Cerebellar cortex (tissue), 1 donor: ENCODE measurements at regions not wholly inside any gene's neighbourhood (a gene's known extent, or its start where the extent isn't known, plus 50 kb on each side); places are given as distances from the start of the nearest gene placed in this dataset.
"Not testable (repeated sequence)": the region's sequence is repeated elsewhere in the genome, so short reads cannot be mapped to it uniquely, and the experiment has no call there.

Experiments used
- DNase-seq: peaks from one replicate; pipeline ENCODE4 v3.0.0-alpha.2; 2015; ENCODE audit warnings: low spot score

DNA sequence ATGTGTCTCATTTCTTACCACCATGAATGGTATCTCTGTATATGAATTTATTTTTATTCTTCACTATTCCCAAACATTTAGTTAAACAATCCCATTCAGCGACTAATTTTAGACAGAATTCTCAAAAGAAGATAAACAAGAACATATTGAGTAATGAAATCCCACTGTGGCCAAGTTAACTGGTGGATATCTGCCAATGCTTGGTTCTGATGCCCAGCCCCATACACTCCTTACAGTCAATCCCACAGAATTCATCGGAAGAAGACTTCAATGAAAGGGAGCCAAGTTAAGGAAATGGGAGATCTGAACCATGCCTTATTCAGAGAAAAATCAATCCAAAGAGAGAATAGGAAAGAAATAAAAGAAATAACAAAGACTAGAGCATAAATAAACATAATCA lies 518.0 kb downstream of the XPNPEP1 start:
- no peak for DNase-seq

- no peak for DNase-seq
These were observed 519.8 kb downstream of the XPNPEP1 start for GRCh38 chr10:109403551-109403950.

DNA sequence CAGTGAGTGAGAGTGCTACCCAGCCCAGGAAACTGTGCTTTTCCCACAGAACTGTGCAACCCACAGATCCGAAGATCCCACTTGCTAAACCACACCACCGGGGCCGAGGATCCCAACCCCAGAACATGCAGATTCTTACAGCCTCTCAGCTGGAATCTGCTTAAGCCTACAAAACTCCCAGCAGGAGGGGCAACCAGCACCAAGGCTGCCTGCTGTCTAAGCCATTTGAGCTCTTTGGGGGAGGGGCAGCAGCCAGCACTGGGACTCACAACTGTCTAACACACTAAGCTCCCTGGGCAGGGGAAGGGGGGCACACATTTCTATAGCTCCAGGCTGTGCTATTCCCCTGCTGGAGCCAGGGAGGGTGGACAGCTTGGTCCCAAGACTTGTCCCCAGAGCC lies 529.9 kb downstream of the XPNPEP1 start:
- DNase-seq: no peak

GRCh38 chr10:109386921-109387320 lies 536.4 kb downstream of the XPNPEP1 start:
- no peak for DNase-seq

DNA sequence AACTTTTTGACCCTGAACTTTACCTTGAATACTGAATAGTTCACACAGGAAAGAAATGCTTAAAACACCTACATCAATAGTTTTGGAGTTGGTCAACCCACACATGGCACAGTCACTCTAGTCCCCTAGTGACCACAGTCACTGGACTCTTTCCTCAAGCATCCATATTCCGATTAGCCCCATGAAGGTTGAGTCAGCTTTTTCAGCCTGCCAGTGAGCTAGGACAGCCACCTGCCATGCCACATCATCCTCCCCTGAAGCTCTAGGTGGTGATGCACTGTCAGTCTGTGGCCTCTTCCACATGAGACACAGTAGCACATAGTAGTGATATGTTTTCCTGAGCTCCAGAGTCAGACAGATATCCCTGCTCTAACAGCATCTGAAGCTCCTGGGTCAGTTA lies 537.2 kb downstream of the XPNPEP1 start:
- no peak for DNase-seq

- DNase-seq: no peak
These were observed 544.1 kb downstream of the XPNPEP1 start for GRCh38 chr10:109379186-109379585.

- DNase-seq: no peak
These were observed 549.1 kb downstream of the XPNPEP1 start for GRCh38 chr10:109374215-109374614.

DNA sequence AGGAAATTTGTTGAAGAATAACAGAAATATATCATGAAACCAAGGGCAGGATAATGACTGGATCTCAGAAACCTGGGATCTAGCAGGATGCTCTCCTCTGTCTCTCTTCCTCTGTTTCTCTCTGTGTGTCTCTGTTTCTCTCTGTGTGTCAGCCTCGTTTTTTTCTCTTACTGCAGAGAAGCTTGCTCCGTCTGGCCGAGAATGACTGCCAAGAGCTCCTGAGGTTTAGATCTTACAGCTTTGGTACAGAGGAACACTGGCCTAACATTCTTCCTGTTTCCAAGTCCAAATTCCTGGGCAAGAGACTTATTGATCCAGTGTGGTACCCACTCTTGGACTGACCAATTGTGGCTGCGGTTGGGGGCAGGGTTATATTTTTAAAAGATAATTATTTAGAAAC lies 564.0 kb downstream of the XPNPEP1 start:
- DNase-seq: no peak

GRCh38 chr10:109358325-109358724 lies 565.0 kb downstream of the XPNPEP1 start:
- DNase-seq: no peak

DNA sequence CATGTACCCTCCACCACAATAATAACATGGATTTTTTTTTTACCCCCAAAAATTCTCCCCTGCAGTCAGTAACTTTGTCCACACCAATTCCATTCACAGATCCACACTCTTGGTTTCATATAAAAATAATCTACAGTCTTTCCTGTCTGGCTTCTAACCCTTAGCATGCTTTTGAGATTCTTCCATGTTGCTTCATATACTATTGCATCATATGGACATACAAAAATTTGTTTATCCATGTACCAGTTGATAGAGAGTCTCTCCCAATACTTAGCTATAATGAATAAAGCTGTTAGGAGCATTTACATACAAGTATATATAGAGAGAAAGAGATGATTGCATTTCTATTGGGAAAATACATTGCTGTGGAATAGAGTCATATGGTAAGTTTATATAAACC lies 575.0 kb downstream of the XPNPEP1 start:
- no peak for DNase-seq

GRCh38 chr10:109343293-109343692 lies 580.0 kb downstream of the XPNPEP1 start:
- DNase-seq: no peak

GRCh38 chr10:109341986-109342385 lies 581.3 kb downstream of the XPNPEP1 start:
- DNase-seq: no peak

GRCh38 chr10:109328001-109328400 lies 595.3 kb downstream of the XPNPEP1 start:
- DNase-seq: no peak

DNA sequence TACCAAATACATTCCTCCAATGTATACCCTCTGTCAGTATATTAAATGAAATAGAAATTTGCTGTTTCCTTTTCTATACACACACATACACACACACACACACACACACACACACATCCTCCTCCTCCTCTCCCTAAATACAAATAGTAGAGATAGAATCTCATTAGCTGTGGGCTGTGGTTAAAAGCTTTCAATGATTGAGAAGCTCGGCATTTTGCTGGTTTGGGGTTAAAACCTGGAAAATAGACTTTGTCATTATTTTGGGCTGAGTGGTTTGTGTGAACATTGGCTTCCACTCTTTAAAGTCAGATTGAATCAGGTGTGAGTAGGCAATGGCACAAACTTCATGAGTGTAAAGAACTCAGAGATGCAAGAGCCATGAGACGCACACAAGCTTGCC lies 596.0 kb downstream of the XPNPEP1 start:
- DNase-seq: no peak

GRCh38 chr10:109324721-109325120 lies 598.6 kb downstream of the XPNPEP1 start:
- DNase-seq: no peak

GRCh38 chr10:109317746-109318366 lies 605.5 kb downstream of the XPNPEP1 start:
- no peak for DNase-seq

- DNase-seq: not testable (repeated sequence)
These were observed 609.3 kb downstream of the XPNPEP1 start for GRCh38 chr10:109314016-109314415.

- not testable (repeated sequence) for DNase-seq
These were observed 610.8 kb downstream of the XPNPEP1 start for GRCh38 chr10:109312555-109312954.

GRCh38 chr10:109308971-109309370 lies 614.3 kb downstream of the XPNPEP1 start:
- DNase-seq: no peak

DNA sequence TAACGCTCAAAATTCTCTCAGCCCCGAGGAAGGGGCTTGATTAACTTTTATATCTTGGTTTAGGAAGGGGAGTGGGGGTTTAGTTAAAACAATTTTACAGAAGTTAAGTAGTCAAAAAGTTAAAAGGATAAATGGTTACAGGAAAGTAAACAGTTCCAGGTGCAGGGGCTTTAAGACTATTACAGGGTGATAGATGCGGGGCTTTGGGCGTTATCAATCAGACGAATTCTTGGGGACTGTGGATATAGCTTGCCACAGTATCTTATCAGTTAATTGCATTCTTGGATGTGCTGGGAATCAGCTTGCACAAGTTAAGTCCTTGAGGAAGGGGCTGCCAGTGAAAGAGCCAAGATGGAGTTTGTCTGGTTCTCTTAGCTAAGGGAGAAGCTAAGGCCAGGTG lies 616.2 kb downstream of the XPNPEP1 start:
- not testable (repeated sequence) for DNase-seq

- no peak for DNase-seq
These were observed 616.6 kb downstream of the XPNPEP1 start for GRCh38 chr10:109306698-109307097.

DNA sequence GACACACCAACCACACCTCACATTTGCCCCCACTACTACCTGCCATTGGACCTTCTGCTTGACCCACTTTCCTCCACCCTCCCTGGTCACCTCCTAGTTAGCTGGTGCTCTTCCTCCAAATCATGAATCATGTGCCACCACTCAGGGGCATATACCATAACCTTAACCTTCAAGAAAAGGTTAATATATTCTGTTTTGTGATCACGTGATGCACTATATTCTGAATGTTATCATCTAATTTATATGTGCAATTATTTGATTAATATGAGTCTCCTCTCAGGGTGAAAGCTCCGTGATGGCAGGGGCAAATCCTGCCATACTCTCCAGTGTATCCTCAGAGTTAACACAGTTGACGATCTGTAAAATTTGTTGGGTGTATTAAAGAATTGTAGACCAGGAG lies 635.5 kb downstream of the XPNPEP1 start:
- no peak for DNase-seq

GRCh38 chr10:109282510-109282909 lies 640.8 kb downstream of the XPNPEP1 start:
- DNase-seq: no peak

GRCh38 chr10:109281347-109281746 lies 642.0 kb downstream of the XPNPEP1 start:
- no peak for DNase-seq

- no peak for DNase-seq
These were observed 642.5 kb downstream of the XPNPEP1 start for GRCh38 chr10:109280837-109281236.
